ENCODE measurements at regions not wholly inside any gene's neighbourhood (a gene's known extent, or its start where the extent isn't known, plus 50 kb on each side); places are given as distances from the start of the nearest gene placed in this dataset.

DNA sequence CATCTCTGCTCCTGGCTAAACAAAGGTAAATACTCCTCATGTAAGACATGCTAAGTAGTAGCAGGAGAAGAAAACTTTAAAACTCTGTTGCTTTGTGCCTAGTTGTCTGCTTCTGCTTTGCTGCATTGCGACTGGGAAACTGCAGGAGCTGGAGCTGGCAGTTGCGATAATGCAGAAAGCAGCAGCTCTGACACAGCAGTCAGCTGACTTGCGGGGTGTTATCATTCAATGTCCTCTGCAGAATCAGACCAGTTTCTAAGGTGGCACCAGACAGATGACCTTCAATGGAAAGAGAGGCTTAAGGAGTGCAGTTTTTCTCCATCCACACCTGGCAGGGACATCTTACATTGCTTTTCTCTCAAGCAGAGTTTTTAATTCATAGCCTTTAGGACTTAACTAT lies 69.9 kb upstream of the SOX4 start:
- DNase-seq: no peak

DNA sequence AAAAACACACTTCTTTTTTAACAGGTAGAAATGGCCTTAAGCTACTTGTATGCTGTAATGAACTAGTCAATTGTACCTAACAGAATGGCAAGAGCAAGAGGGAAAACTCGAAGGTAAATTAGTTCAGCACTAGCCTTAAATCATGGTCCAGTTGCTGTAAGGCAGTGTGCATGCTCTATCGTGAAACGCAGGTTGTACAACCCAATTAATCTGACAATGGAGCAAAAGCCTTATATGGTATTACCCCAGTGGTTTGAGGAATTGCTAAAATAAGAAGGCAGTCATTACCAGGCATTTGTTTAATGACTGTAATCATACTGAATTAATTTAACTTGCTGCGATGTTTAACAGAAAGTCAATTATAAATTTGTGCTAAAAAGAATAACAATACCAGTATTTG lies 69.3 kb upstream of the SOX4 start:
- no peak for DNase-seq

DNA sequence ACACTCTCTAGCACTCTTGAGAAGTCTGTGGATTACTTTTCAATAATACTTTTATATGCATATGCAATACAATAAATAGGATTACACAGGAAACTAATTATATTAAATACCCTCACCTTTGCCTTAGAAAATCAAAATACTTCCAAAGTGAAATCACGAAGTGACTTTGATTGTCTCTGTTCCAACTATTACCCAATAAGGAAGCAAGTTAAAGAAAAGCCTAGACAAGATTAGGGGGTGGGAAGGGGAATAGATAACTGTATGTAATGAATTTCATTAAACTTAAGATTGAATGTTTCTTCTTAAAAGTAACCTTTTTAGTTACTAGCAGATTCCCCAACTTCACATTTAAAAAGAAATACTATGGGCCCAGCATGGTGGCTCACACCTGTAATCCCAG lies 66.6 kb upstream of the SOX4 start:
- no peak for DNase-seq

- no peak for DNase-seq
Observed at GRCh38 chr6:21527731-21528130, 65.8 kb upstream of the SOX4 start.

GRCh38 chr6:21529431-21529830 lies 64.1 kb upstream of the SOX4 start:
- DNase-seq: no peak

DNA sequence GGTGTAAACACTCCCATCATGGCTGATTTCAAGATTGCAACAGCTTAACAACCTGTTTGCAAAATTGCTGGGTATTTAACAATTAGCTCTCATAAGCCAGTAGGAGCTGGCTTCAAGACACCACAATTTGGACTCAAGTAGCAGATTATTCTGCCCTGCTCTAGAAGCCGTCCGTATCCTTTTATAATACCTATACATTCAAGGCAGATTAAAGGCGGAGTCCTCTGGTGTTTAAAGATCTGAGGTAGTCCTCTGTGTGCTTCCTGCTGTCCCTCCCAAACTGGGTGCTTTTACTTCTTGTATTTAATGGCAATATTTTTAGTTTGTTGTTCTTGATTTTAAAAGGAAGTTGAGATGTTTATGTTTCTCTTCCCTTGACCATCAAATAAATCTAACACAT lies 62.2 kb upstream of the SOX4 start:
- DNase-seq: no peak

GRCh38 chr6:21533678-21534077 lies 59.9 kb upstream of the SOX4 start:
- DNase-seq: no peak

GRCh38 chr6:21536280-21536766 lies 57.2 kb upstream of the SOX4 start:
- DNase-seq: no peak

DNA sequence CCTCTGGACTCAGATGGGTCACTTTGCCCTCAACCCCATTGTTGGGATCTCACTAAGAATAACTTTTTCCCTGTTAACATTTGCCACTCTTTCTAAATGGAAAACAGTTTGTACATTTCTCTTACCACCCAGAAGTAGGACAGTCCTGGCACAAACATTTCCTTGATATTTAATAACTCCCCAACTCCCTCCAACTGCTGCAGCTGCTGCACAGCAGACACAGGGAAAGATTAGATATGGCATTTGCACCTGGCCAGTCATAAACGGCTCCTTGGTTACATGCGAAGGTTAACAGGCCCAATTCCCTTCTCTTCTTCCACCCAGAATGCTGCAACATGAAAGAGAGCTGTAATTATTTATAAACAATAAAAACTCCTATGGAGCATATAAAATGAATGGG lies 55.9 kb upstream of the SOX4 start:
- DNase-seq: no peak

- no peak for DNase-seq
Observed at GRCh38 chr6:21538186-21538798, 55.3 kb upstream of the SOX4 start.

- no peak for DNase-seq
Observed at GRCh38 chr6:21539621-21540100, 53.9 kb upstream of the SOX4 start.
